Prostate gland (tissue), 2 donors: ENCODE measurements at regions not wholly inside any gene's neighbourhood (a gene's known extent, or its start where the extent isn't known, plus 50 kb on each side); places are given as distances from the start of the nearest gene placed in this dataset.

Experiments used
- DNase-seq: peaks from one replicate; pipeline ENCODE4 v3.0.0-alpha.2; 2019; ENCODE audit warnings: low spot score
- H3K27ac ChIP-seq, 2 donors: fragments of 200-600 bp; sonication (generic); 2 replicates each; pipeline ENCODE4 v1.5.1; 2017 to 2019
- H3K27me3 ChIP-seq: fragments of 200-600 bp; sonication (generic); replicated peaks from 2 replicates; pipeline ENCODE4 v1.5.1; 2019; ENCODE audit not compliant: insufficient read depth
- H3K36me3 ChIP-seq, 2 donors: fragments of 200-600 bp; sonication (generic); 1 replicate in 1 of 2; 2 replicates in 1 of 2; pipeline versions ENCODE4 v1.5.1 to v1.8.1; 2017 to 2019
- H3K4me1 ChIP-seq: fragments of 200-600 bp; sonication (generic); replicated peaks from 2 replicates; pipeline ENCODE4 v1.5.1; 2019
- H3K4me3 ChIP-seq, 2 donors: fragments of 200-600 bp; sonication (generic); 2 replicates each; pipeline ENCODE4 v1.5.1; 2017 to 2019
- H3K9me3 ChIP-seq: fragments of 200-600 bp; sonication (generic); 2 replicates; pipeline ENCODE4 v1.5.1; 2017
- CTCF ChIP-seq, 4 experiments: fragments of 200-600 bp in 2 of 4; fragments of 450-650 bp in 2 of 4; sonication (generic) in 2 of 4; IDR thresholded peaks; 1 replicate in 3 of 4; 2 replicates in 1 of 4; pipeline ENCODE4 v1.5.1; 2016 to 2019; ENCODE audit warnings: antibody characterized with exemption in 4 of 4, mild to moderate bottlenecking in 2 of 4, moderate library complexity in 2 of 4
- POLR2A ChIP-seq: fragments of 450-650 bp; IDR thresholded peaks from one replicate; pipeline ENCODE4 v1.6.1; 2016; ENCODE audit warnings: antibody characterized with exemption, mild to moderate bottlenecking
- POLR2AphosphoS5 ChIP-seq: sonication (generic); formaldehyde crosslinking; IDR thresholded peaks from one replicate; pipeline ENCODE4 v1.6.1; 2017; ENCODE audit warnings: antibody characterized with exemption
- WGBS: methylation state at CpG from one replicate; pipeline ENCODE4 v1.1.5; 2018; 5-methylcytosine and 5-hydroxymethylcytosine counted together
- intact Hi-C: fragments of 100-400 bp; cut with DNase I; formaldehyde crosslinking; loops from one replicate; pipeline ENCODE4 v1.14.2; 2022

- Histone ChIP-seq H3K4me1 (no peaks in the 10 kb centered on the region), H3K9me3 (no peaks in the 10 kb centered on the region), H3K27me3 (no peaks in the 10 kb centered on the region), H3K36me3 (no peaks in the 10 kb centered on the region), H3K27ac (no peak overlapping the region), H3K4me3 (peak overlapping the region; percentile 4 to 20)
- intact Hi-C loops, result loop anchor here (10.0 kb wide), 1 partner anchor 524 kb away; no protein-coding TSS in a partner anchor
- WGBS, result 2% methylated on average over 38 of the region's 49 CpGs
- peak; percentile 58 for DNase-seq
- TF ChIP-seq CTCF (IDR thresholded peaks at IDR 0.05) (peak; percentile 48 to 89 (median 76)), POLR2A (no peak), POLR2AphosphoS5 (no peak)
Observed at GRCh38 chr15:98428253-98428989, 219.9 kb upstream of the IGF1R start.

- no peak overlapping the region for H3K27ac ChIP-seq
- H3K4me1 ChIP-seq, result no peaks in the 10 kb centered on the region
- no peak for DNase-seq
- intact Hi-C loops, result no loop called here
- H3K27me3 ChIP-seq, result no peaks in the 10 kb centered on the region
- WGBS, result 92% methylated on average over 9 of the region's 9 CpGs
- H3K4me3 ChIP-seq, result no peak overlapping the region
- no peaks in the 10 kb centered on the region for H3K36me3 ChIP-seq
- TF ChIP-seq POLR2AphosphoS5 (no peak), CTCF (IDR thresholded peaks at IDR 0.05) (no peak), POLR2A (no peak)
- no peaks in the 10 kb centered on the region for H3K9me3 ChIP-seq
Observed at GRCh38 chr15:98431171-98431570, 217.2 kb upstream of the IGF1R start.

- no peaks in the 10 kb centered on the region for H3K36me3 ChIP-seq
- 84% methylated on average over 6 of the region's 6 CpGs for WGBS
- DNase-seq, result no peak
- H3K4me3 ChIP-seq, result no peak overlapping the region
- intact Hi-C loops, result no loop called here
- no peaks in the 10 kb centered on the region for H3K4me1 ChIP-seq
- no peaks in the 10 kb centered on the region for H3K27me3 ChIP-seq
- no peaks in the 10 kb centered on the region for H3K9me3 ChIP-seq
- H3K27ac ChIP-seq, result no peak overlapping the region
- TF ChIP-seq CTCF (IDR thresholded peaks at IDR 0.05) (no peak), POLR2AphosphoS5 (no peak), POLR2A (no peak)
Observed at GRCh38 chr15:98433346-98433745, 215.0 kb upstream of the IGF1R start.

- no peak for DNase-seq
- no peak overlapping the region for H3K4me3 ChIP-seq
- no peak overlapping the region for H3K27ac ChIP-seq
- H3K9me3 ChIP-seq, result no peaks in the 10 kb centered on the region
- intact Hi-C loops, result no loop called here
- no peaks in the 10 kb centered on the region for H3K27me3 ChIP-seq
- H3K4me1 ChIP-seq, result no peaks in the 10 kb centered on the region
- no peaks in the 10 kb centered on the region for H3K36me3 ChIP-seq
- TF ChIP-seq POLR2AphosphoS5, result no peak
- no peak for TF ChIP-seq POLR2A
- no peak for TF ChIP-seq CTCF (IDR thresholded peaks at IDR 0.05)
- 79% methylated on average over 10 of the region's 10 CpGs for WGBS
Observed at GRCh38 chr15:98433856-98434255, 214.5 kb upstream of the IGF1R start.

- H3K36me3 ChIP-seq, result no peaks in the 10 kb centered on the region
Observed at GRCh38 chr15:98437752-98438151, 210.6 kb upstream of the IGF1R start.

More at GRCh38 chr15:98437752-98438151, 210.6 kb upstream of the IGF1R start:
- TF ChIP-seq CTCF (IDR thresholded peaks at IDR 0.05), result no peak
- TF ChIP-seq POLR2AphosphoS5, result no peak
- TF ChIP-seq POLR2A, result no peak
- 84% methylated on average over 2 of the region's 2 CpGs for WGBS
- DNase-seq, result no peak
- Histone ChIP-seq H3K27me3 (no peaks in the 10 kb centered on the region), H3K9me3 (no peaks in the 10 kb centered on the region), H3K27ac (no peak overlapping the region), H3K4me3 (no peak overlapping the region), H3K4me1 (no peaks in the 10 kb centered on the region)
- intact Hi-C loops, result no loop called here
